HG03135 (cell line): ENCODE measurements at regions not wholly inside any gene's neighbourhood (a gene's known extent, or its start where the extent isn't known, plus 50 kb on each side); places are given as distances from the start of the nearest gene placed in this dataset.
"Not testable (repeated sequence)": the region's sequence is repeated elsewhere in the genome, so short reads cannot be mapped to it uniquely, and the experiment has no call there.

Experiments used
- ATAC-seq: cut with Tn5 transposase; IDR thresholded peaks from one replicate; pipeline ENCODE4 v1.9.1; 2021; ENCODE audit warnings: mild to moderate bottlenecking, moderate library complexity; ENCODE audit not compliant: unreplicated experiment

DNA sequence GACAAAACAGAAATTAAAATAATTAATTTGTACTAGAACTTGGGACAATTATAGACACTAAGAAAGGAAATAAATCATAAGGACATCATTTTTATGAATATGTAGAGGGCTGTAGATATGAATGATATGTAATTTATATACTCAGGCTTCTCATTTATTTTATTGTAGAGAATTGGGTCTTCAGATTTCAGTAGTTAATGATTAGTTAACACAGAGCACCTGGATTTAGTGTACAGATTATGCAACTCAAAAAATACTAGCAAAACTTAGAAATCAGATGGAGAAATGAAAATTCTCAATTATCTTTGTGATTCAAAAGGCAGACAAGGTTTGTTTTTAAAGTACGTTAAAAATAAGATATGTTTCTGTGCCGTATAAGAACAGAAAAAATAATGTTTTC is 1311.7 kb upstream of the SLC39A10 start:
- no peak for ATAC-seq

DNA sequence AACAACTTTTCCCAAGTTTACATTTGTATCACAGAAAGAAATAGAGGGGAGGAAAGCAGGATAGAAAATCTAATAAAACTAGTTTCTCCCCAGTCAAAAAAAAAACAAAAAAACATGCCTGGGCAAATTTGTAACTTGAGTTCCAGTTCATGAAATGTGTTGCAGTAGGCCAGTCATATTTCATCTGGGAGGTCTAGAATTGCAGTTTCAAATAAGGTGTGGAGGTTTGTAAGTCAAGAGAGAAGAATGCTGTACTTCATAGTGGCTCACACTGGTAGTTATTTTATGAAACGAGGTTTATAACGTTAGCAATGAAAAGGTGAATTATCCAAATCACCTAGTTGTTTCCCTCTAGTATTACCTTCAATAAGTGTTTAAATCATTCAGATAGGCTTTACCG is 1313.9 kb upstream of the SLC39A10 start:
- ATAC-seq, result no peak

DNA sequence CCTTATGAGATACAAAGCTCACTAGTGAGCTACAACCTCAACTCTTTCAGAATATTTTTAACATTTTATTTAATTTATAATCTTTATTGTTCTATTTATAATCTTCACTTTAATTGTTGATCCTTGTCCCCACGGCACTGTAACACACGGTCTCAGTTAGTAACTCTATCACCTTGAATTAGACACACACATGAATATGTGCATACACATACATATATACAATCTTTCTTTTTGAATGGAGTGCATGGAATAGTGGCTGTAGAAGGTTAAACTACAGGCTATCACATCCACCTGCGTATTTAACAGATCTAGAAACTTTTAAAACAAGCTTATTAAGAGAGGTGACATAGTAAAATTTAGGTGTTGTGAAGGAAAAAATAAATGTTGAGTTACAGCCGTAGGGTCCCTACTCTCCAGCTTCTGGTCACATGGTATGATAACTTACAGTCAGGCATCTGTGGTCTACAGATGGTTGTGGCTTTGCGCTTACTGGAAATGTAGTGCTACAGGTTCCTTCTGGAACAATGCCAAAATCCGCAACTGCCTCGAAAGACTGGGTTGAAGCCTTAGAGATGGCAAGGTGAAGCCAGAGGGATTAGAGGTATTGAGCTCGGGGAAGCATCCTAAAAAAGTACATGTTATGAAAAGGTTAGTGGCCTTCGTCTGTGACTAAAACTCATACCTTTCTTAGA is 1324.1 kb upstream of the SLC39A10 start:
- no peak for ATAC-seq

DNA sequence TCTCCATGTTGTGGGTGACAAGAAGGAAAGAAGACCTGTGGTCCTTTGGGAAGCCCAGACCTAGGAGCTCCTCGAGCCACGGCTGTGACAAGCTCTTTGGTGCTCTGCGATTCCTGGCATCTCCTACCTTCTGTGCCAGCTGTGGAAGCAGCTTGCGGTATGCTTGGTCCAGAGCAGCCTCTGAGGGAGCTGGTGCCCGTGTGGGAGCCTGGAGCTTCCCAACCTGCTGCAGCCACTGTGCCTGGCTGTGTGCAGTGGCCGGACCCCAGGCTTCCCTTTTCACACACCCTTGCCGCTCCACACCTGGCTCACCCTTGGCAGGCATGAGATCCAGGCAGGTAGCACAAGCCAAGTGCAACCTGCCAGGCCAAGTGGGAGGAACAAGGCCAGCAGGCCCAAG is 1328.6 kb upstream of the SLC39A10 start:
- no peak for ATAC-seq

DNA sequence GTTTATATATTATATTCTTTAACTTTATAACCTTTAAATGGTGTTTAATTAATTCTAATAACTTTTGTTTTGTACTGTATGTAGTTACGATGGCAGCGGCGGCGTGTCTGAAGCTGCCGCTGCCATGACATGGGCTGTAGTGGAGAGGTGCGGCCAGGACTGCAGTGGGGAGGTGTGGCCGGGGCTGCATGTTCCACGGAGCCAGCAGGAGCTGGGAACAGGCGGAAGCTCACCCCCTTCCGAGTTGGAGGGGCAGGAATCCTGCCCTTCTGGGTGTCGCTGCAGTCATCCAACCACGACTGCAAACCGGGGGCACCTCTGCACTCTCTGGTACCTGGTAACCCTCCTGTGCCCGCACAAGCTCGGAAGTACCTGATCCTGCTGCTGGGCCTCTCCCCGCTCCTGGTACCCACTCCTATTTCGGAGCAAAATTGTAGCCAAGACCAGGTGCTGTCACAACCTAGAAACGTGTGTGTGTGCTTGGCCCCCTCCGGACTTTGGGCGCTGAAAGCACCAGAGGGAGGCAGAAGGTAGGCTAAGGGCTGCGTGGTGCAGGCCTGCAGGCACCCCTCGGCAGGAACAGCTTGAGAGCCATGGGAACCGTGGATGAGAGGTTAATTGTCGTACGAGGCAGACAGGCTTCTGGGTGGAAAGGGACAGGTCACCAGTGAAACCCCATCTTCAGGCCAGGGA is 1329.7 kb upstream of the SLC39A10 start:
- ATAC-seq, result no peak

DNA sequence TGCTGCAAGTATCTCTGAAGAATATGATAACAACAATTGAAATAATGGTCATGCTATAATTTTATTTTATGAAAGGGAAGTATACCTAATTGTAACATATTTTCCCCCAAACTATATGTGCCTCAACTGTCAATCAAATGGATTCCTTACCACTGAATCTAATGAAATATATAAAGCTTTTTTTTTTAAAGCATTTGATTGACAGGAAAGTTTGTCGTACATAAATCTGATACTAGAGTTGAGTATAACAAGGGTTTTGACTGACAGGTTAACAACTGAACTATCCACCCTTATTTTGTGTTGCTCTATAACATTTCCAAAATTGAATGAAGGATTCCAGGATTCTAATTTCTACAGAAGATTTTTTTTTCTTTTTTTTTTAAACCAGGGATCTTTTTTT is 1333.3 kb upstream of the SLC39A10 start:
- no peak for ATAC-seq

DNA sequence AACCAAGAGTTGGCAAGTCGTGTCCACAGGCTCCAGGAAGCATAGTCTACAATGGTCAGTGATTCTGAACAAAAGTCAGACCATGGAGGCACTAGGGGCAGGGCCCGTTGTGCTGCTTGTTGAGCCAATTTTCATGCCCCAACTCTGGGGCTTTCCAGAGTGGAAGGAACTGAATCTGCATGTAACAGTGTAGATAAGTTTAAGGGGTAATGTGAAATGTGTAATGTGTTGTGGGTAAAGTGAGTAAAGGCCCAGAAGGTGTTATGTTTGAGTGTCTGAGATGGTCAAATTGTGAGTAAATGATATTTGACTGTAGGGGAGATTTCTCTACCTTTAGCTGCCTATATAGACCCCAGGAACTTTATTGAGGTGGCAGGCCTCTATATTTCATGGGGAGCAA is 1336.5 kb upstream of the SLC39A10 start:
- ATAC-seq, result no peak

DNA sequence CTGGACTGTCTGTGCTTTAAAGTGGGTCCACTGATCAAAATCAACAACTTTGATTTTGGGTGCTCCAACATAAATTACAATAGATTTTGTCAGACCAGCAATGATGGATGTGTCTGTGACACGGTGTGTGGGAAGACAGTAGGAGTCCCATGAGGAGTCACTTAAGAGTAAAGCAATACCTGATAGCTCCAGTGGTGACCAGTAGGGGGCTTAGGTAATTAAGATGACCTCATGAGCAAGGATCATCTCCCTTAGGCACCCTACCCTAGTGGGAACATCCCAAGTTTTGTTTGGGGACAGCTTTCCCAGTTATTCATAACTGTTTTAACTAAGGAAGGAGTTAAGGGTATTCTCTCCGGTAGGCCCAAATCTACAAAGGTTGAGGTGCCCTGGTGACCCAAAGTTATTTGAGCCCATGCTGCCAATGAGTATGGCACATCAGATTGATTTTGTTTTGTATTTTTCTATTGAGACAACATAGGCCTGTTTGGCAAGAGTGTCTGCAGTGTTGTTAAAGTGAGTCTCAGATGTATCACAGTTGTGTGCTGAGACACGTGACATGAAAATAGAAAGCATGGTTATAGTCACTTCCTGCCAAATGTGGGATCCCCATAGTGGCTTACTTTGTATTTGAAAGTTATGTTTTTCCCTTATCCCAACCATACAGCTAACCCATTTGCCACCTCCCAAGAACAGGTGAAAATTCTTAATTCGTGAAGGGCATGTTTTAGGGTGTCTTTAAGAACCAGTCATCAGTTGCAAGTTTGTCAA is 1337.6 kb upstream of the SLC39A10 start:
- peak; percentile 68 for ATAC-seq

DNA sequence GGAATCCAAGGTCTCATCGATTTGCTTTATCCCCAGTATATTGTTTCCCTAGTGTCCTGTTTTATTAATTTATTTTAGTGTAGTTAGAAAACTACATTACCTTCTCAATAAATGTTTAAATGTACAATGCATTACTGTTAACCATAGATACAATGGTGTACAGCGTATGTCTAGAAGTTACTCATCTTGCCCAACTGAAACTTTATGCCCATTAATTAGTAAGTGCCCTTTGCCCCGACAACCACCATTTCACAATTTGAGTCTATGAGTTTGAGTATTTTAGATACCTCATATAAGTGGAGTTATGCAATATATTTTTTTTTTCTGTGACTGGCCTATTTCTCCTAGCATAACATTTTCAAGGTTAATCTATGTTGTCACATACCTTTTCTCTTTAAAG is 1343.0 kb upstream of the SLC39A10 start:
- no peak for ATAC-seq

DNA sequence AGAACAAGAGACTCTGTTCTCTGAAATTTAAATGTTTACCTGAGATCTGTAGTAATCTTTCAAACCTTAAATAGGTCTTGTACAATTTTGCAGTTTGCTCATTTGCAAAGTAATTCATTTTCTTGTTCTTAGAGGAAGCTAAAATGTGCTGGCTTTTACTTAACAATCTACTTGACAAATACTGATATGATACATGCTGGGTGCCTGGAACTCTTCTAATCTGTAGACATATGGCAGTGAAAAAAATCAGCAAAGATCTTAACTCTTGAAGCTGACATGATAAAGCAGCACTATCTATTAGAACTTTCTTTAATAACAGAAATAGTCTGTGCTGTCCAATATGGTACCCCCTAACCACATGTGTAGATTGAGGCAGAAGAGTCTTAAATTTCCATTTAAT is 1352.8 kb upstream of the SLC39A10 start:
- ATAC-seq, result no peak

DNA sequence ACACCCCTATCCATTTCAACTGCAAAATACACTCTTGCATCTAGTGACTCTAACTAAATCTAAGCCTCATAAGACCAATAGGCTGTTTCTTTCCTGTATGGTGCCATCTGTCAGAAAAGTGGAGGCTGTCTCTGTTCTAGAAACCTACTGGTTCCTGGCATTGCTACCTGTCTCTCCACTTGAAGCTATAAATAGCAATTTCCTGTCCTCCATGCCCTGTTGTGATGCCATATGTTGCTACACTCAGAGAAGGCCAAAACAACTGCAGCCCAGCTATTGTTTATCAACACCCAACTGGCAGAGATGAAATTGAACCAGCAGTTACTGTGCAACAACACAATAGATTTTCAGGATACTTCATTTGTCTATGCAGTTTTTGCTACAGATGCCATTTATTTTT is 1355.1 kb upstream of the SLC39A10 start:
- no peak for ATAC-seq

DNA sequence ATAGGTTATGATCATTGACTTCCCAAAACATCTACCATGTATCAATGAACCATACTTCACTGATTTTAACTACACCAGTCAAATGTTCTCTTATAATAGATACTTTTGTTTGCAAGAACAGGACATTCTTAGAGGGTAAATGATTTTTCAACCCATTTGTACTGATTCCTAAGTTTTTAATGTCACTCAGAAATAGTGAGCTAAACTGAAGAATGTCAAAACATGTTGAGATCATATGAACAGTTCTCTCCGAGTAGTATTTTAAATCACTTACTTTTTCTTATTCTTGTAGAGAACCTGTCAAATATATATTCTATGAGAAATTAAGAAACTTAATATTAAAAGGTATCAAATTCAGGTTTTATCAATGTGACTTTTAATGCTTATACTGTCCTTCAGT is 1362.9 kb upstream of the SLC39A10 start:
- ATAC-seq, result no peak

DNA sequence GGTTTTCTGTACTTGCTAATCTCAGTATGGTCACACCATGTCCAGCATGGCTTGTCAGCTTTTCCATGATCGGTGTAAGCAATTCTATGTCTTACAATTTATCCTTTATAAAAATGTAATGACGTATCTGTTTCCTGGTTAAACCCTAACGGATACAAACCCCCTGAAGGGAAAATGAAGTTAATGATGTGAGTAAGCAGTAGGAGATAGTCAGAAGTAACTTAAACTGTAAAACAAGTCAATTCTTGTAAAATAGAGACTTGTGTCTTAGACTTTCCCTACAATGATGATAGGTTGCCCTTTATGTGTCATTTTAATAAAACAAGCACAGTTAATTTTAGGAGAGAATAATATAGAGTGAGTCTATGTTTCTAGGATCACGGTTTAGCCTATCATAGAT is 1365.9 kb upstream of the SLC39A10 start:
- no peak for ATAC-seq

DNA sequence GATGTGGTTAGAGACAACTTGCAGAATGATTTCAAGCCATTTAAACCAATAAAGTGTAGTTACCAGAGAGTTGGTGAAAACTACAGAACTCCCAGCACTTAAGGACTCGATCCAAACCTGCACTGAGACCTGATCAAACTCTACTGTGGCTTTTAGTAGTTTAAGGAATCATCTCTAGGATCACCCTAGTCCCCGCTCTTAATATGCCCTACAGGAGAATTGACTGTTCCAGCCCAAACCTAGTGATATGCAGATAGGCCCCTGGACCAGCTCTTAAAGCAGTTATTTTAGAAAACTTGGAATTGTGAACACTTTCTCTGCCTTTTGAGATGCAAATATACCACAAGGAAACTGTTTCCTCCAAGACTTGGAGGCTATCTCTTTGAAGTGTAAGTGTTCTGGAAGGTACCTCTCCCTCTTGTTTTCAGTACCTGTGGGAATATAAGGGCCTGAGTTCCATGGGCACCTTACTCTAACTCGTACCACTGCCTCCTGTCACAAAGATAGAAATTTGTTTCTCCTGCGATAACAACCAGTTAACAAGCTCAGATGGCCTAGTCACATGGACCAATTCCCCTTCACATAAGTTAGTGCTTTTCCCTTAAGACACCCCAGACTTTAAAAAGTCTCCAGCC is 1367.2 kb upstream of the SLC39A10 start:
- ATAC-seq, result no peak

DNA sequence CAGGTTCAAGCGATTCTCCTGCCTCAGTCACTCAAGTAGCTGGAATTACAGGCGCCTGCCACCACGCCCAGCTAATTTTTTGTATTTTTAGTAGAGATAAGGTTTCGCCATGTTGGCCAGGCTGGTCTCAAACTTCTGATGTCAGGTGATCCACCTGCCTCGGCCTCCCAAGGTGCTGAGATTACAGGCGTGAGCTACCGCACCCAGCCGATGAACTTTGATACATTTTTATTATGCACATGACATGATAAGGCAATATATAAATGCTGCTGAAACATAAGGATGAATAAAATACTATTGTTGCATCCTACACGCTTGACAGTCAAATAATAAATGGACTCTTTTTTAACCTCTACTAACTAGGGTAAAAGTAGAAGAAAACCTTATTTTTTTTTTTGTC is 1380.4 kb upstream of the SLC39A10 start:
- not testable (repeated sequence) for ATAC-seq

DNA sequence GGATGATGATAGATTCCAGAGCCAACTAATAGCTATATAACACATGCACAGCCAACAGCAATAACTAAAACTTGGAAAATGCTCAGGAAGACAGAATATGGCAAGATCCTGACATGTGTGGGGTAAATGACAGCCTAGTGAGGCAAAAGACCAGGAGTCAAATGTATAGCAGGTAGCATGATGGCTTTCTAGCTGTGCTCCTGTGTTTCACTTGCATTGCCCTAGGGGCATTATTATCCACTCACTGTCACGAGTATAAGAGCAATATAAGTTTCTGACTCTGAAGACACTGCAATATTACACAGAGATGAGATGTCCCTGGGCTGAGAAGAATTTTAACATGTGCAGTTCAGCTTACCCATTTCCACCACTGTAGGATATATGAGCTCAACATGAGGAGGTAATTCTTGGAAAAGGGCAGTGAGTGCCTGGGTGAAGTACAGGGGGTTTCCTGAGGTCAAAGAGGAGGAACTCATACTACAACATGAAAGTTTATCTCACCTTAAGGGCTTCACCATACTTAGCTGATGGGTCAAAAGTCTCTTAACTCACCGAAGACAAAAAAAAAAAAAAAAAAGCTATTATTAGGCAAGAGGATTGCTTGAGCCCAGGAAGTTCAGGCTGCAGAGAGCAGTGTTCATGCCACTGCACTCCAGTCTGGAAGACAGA is 1385.6 kb upstream of the SLC39A10 start:
- no peak for ATAC-seq

DNA sequence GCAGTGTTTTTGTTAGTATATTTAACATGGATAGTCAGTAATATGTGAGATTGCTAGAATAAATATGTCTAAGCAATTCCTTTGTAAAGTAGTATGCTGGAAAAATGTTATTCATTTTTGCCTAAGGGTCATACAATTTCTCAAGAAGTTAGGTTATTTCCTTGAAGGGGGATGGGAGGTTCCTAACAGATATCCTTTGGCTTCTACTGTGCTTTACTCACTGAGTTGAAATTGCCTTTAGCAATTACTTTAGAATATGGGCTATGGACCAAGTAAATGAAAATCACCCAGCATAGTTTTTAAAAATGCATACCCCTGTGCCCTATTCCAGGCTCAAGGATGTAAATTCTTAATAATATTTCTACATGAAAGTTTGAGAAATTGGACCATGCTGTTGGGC is 1386.4 kb upstream of the SLC39A10 start:
- no peak for ATAC-seq

DNA sequence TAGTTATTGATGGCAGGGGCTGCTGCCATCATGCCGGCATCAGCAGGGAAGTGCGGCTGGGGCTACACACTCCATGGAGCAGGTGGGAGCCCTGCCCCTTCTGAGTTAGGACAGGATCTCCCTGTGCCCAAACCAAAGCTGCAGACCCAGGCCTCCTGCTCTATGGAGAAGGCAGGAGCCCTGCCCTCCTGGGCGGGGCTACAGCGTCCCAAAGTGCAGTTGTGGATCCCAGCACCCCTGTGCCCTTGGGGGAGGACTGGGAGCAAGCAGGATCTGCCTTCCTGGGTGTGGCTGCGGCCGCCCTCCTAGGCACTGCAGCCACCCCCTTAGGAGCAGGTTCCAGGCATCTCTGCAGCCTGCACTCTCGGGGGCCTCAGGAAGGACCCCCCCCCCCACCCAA is 1392.4 kb upstream of the SLC39A10 start:
- no peak for ATAC-seq

DNA sequence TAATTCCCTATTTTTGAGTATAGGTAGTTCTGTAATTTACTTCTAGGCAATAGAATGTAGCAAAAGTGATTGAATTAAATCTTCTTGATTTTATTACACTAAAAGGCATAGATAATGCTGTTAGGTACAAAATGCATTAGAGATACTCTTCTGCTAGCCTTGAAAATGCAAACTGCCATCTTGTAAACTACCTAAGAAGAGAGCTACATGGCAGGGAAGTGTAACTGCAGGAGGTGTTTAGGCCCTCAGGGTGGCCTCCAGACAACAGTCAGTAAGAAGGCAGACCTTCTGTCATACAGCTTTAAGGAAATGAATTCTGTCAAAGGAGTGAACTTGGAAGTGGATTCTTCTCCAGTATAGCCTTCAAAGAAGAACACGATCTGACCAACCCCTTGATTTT is 1396.8 kb upstream of the SLC39A10 start:
- no peak for ATAC-seq

DNA sequence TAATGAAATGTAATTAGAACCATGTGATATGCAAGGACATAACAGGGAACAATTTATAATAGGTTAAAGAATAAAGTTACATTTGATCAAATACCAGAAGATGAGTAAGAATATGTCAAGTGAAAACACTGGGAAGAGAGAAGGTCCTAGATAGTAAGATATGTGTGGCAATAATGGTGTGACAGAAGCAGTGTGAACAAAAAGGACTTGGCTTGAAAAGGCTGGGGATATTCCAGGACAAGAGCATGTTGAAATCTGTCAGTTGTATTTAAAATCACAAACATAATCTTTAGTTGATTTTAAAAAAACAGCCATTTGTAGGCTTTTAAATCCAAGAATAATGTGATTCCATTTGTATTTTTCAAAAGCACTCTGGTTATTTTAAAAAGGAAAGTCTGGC is 1399.9 kb upstream of the SLC39A10 start:
- ATAC-seq, result no peak
